ENCODE measurements at regions not wholly inside any gene's neighbourhood (a gene's known extent, or its start where the extent isn't known, plus 50 kb on each side); places are given as distances from the start of the nearest gene placed in this dataset.
A peak's percentile ranks its signal among the peaks of the same experiment; 100 is the strongest.

GRCh38 chr6:87995461-87995860 is 52.2 kb upstream of the SPACA1 start:
- ATAC-seq (no peak), DNase-seq (no peak)
- intact Hi-C loops (cut with DNase I) = no loop called here

- ATAC-seq = no peak
- intact Hi-C loops (cut with DNase I) = no loop called here
- no peak for DNase-seq
These were observed 54.3 kb upstream of the SPACA1 start for GRCh38 chr6:87993356-87993755.

- DNase-seq (no peak), ATAC-seq (no peak)
- intact Hi-C loops (cut with DNase I) = no loop called here
These were observed 56.8 kb upstream of the SPACA1 start for GRCh38 chr6:87990871-87991270.

- no peak for ATAC-seq
- no peak for DNase-seq
- intact Hi-C loops (cut with DNase I) = no loop called here
These were observed 65.5 kb upstream of the SPACA1 start for GRCh38 chr6:87982134-87982533.

GRCh38 chr6:87979737-87980136 is 67.9 kb upstream of the SPACA1 start:
- intact Hi-C loops (cut with DNase I) = no loop called here
- DNase-seq = no peak
- no peak for ATAC-seq

- intact Hi-C loops (cut with DNase I) = no loop called here
- no peak for ATAC-seq
- DNase-seq = no peak
These were observed 71.0 kb upstream of the SPACA1 start for GRCh38 chr6:87976616-87977015.

GRCh38 chr6:87975561-87975960 is 72.1 kb upstream of the SPACA1 start:
- intact Hi-C loops (cut with DNase I) = no loop called here
- ATAC-seq = no peak

GRCh38 chr6:87972279-87972678 is 75.4 kb upstream of the SPACA1 start:
- ATAC-seq (no peak), DNase-seq (no peak)
- intact Hi-C loops (cut with DNase I) = no loop called here

More at GRCh38 chr6:87975561-87975960, 72.1 kb upstream of the SPACA1 start:
- no peak for DNase-seq

- ATAC-seq (peak in 1 of 2 donors; percentile 19), DNase-seq (no peak)
- intact Hi-C loops (cut with DNase I) = no loop called here
These were observed 75.9 kb upstream of the SPACA1 start for GRCh38 chr6:87971605-87972262.

- intact Hi-C loops (cut with DNase I) = no loop called here
- DNase-seq = peak; percentile 23
- peak in 1 of 2 donors; percentile 72 for ATAC-seq
These were observed 79.0 kb upstream of the SPACA1 start for GRCh38 chr6:87968435-87969278.

- DNase-seq (no peak), ATAC-seq (no peak)
- intact Hi-C loops (cut with DNase I) = no loop called here
These were observed 81.8 kb upstream of the SPACA1 start for GRCh38 chr6:87965806-87966205.

GRCh38 chr6:87959083-87959482 is 88.6 kb upstream of the SPACA1 start:
- no peak for DNase-seq
- intact Hi-C loops (cut with DNase I) = no loop called here
- ATAC-seq = no peak

GRCh38 chr6:87951751-87952150 is 95.9 kb upstream of the SPACA1 start:
- intact Hi-C loops (cut with DNase I) = no loop called here
- no peak for ATAC-seq
- no peak for DNase-seq

- no peak for DNase-seq
- ATAC-seq = no peak
- intact Hi-C loops (cut with DNase I) = no loop called here
These were observed 97.0 kb upstream of the SPACA1 start for GRCh38 chr6:87950614-87951013.

- DNase-seq = no peak
- intact Hi-C loops (cut with DNase I) = no loop called here
- ATAC-seq = no peak
These were observed 98.4 kb upstream of the SPACA1 start for GRCh38 chr6:87949194-87949593.

- no peak for DNase-seq
- ATAC-seq = no peak
- intact Hi-C loops (cut with DNase I) = no loop called here
These were observed 101.0 kb upstream of the SPACA1 start for GRCh38 chr6:87946669-87947068.

GRCh38 chr6:87945966-87946365 is 101.7 kb upstream of the SPACA1 start:
- ATAC-seq = peak; percentile 12 to 69
- DNase-seq = no peak
- intact Hi-C loops (cut with DNase I) = no loop called here

- intact Hi-C loops (cut with DNase I) = no loop called here
- DNase-seq (no peak), ATAC-seq (no peak)
These were observed 102.5 kb upstream of the SPACA1 start for GRCh38 chr6:87945181-87945580.

GRCh38 chr6:87944541-87944954 is 103.1 kb upstream of the SPACA1 start:
- intact Hi-C loops (cut with DNase I) = no loop called here
- peak; percentile 95 to 99 for ATAC-seq

GRCh38 chr6:87943191-87943590 is 104.5 kb upstream of the SPACA1 start:
- ATAC-seq (no peak), DNase-seq (no peak)
- intact Hi-C loops (cut with DNase I) = no loop called here

More at GRCh38 chr6:87944541-87944954, 103.1 kb upstream of the SPACA1 start:
- DNase-seq = peak; percentile 74
